Natural killer cell (primary cell): ENCODE measurements at regions not wholly inside any gene's neighbourhood (a gene's known extent, or its start where the extent isn't known, plus 50 kb on each side); places are given as distances from the start of the nearest gene placed in this dataset.

ENCODE experiments used
- ATAC-seq, 3 donors: fragments of 150-1000 bp in 2 of 3; fragments of 200-7000 bp in 1 of 3; cut with Tn5 transposase; 1 replicate in 1 of 3; 2 replicates in 2 of 3; pipeline ENCODE4 v1.10.0; 2021; ENCODE audit warnings: mild to moderate bottlenecking in 2 of 3, moderate library complexity in 2 of 3
- DNase-seq, 2 donors: peaks; one replicate each; pipeline versions ENCODE4 v3.0.0 to v3.0.0-alpha.2; 2013 to 2021; ENCODE audit warnings: mixed read lengths in 1 of 2
- H3K27ac ChIP-seq: one replicate; pipeline ENCODE4 v1.5.1; 2013; ENCODE audit warnings: mild to moderate bottlenecking, low read length
- H3K27me3 ChIP-seq: one replicate; pipeline ENCODE4 v1.6.1; 2013; ENCODE audit warnings: low read length; ENCODE audit not compliant: control insufficient read depth, insufficient read depth
- H3K36me3 ChIP-seq: one replicate; pipeline ENCODE4 v1.6.1; 2013; ENCODE audit warnings: low read length; ENCODE audit not compliant: control insufficient read depth, insufficient read depth
- H3K4me1 ChIP-seq: one replicate; pipeline ENCODE4 v1.6.1; 2013; ENCODE audit warnings: low read length; ENCODE audit not compliant: control insufficient read depth, insufficient read depth
- H3K4me3 ChIP-seq: one replicate; pipeline ENCODE4 v1.5.1; 2013; ENCODE audit warnings: low read length
- H3K9me3 ChIP-seq: one replicate; pipeline ENCODE4 v1.6.1; 2013; ENCODE audit warnings: low read length; ENCODE audit not compliant: control insufficient read depth, insufficient read depth
- H3K27ac Mint-ChIP-seq, 2 donors: one replicate each; pipeline ENCODE4 v1.8.0; 2022; ENCODE audit warnings: mild to moderate bottlenecking in 2 of 2, mixed read lengths in 2 of 2, moderate library complexity in 1 of 2
- H3K27me3 Mint-ChIP-seq, 2 donors: one replicate each; pipeline ENCODE4 v1.8.0; 2022; ENCODE audit warnings: low read depth in 2 of 2, mixed read lengths in 2 of 2
- H3K36me3 Mint-ChIP-seq: one replicate; pipeline ENCODE4 v1.8.0; 2022; ENCODE audit warnings: mixed read lengths
- H3K4me1 Mint-ChIP-seq, 2 donors: one replicate each; pipeline ENCODE4 v1.8.0; 2022; ENCODE audit warnings: mixed read lengths in 2 of 2
- H3K4me3 Mint-ChIP-seq: one replicate; pipeline ENCODE4 v1.8.0; 2022; ENCODE audit warnings: mild to moderate bottlenecking, moderate library complexity, mixed read lengths
- H3K9me3 Mint-ChIP-seq, 2 donors: one replicate each; pipeline ENCODE4 v1.8.0; 2022; ENCODE audit warnings: mixed read lengths in 2 of 2
- WGBS: methylation state at CpG from one replicate; pipeline ENCODE4 v1.1.7; 2013; ENCODE audit warnings: missing lambda C conversion rate; ENCODE audit not compliant: insufficient coverage; 5-methylcytosine and 5-hydroxymethylcytosine counted together
- intact Hi-C: fragments of 100-400 bp; cut with micrococcal nuclease; formaldehyde crosslinking; loops from one replicate; pipeline ENCODE4 v1.14.2; 2022
- TF ChIP-seq, protein P1 (sequence below): fragments of 200-600 bp; IDR thresholded peaks from one replicate; pipeline ENCODE4 v1.8.0; 2022; ENCODE audit warnings: antibody characterized with exemption

DNA sequence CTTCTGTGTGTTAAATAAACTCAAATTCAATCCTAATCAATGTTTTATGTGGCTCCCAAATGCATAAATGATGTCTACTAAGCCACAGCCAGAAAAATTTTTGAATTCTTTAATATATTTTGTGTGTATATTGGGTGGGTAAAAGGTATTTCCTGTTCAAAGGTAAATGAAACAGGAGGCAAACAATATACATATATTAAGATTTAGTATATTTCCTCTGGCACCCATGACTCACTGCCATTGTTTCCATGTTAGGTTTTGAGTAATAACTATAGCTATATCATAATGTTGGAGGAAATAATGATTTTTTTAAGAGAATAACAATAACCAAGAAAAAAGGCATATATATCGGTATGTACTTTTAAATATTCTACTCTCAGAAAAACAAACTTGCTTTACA is 1071.9 kb upstream of the CDH10 start:
- no peak for DNase-seq
- WGBS = no CpG with 5 or more reads among the region's 1 CpG

DNA sequence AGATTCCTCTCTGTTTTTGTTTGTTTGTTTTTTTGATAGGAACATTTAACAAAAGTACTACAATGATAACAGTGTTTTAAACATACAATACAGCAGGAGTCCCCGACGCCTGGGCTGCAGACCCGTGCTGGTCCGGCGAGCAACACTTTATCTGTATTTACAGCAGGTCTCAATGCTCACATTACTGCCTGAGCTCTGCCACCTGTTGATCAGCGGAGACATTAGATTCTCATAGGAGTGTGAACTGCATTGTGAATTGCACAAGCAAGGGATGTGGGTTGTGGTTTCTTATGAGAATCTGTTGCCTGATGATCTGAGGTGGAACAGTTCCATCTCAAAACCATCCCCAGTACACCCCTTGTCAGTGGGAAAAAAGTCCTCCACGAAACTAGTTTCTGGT is 1068.5 kb upstream of the CDH10 start:
- intact Hi-C loops = no loop called here
- no peaks in the 10 kb centered on the region for H3K36me3 Mint-ChIP-seq
- no peaks in the 10 kb centered on the region for H3K27me3 ChIP-seq
- H3K4me3 ChIP-seq = no peak overlapping the region
- 7% methylated on average over 5 of the region's 7 CpGs for WGBS
- no peaks in the 10 kb centered on the region for H3K4me1 Mint-ChIP-seq
- H3K9me3 ChIP-seq = no peaks in the 10 kb centered on the region
- DNase-seq = no peak
- H3K27me3 Mint-ChIP-seq = no peaks in the 10 kb centered on the region
- no peaks in the 10 kb centered on the region for H3K4me1 ChIP-seq
- H3K27ac ChIP-seq = no peak overlapping the region
- ATAC-seq = no peak
- H3K36me3 ChIP-seq = no peaks in the 10 kb centered on the region
- TF ChIP-seq, protein P1, sequence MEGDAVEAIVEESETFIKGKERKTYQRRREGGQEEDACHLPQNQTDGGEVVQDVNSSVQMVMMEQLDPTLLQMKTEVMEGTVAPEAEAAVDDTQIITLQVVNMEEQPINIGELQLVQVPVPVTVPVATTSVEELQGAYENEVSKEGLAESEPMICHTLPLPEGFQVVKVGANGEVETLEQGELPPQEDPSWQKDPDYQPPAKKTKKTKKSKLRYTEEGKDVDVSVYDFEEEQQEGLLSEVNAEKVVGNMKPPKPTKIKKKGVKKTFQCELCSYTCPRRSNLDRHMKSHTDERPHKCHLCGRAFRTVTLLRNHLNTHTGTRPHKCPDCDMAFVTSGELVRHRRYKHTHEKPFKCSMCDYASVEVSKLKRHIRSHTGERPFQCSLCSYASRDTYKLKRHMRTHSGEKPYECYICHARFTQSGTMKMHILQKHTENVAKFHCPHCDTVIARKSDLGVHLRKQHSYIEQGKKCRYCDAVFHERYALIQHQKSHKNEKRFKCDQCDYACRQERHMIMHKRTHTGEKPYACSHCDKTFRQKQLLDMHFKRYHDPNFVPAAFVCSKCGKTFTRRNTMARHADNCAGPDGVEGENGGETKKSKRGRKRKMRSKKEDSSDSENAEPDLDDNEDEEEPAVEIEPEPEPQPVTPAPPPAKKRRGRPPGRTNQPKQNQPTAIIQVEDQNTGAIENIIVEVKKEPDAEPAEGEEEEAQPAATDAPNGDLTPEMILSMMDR = no peak
- H3K27ac Mint-ChIP-seq = no peak overlapping the region
- H3K4me3 Mint-ChIP-seq = no peak overlapping the region
- H3K9me3 Mint-ChIP-seq = peaks cover 3 to 12% of the 10 kb centered on the region in 2 donors

More for the DNA sequence above, 1071.9 kb upstream of the CDH10 start:
- Mint-ChIP-seq H3K27ac (no peak overlapping the region), H3K9me3 (peaks cover 6 to 14% of the 10 kb centered on the region in 2 donors), H3K4me1 (no peaks in the 10 kb centered on the region), H3K27me3 (no peaks in the 10 kb centered on the region), H3K36me3 (no peaks in the 10 kb centered on the region), H3K4me3 (no peak overlapping the region)
- no peak for ATAC-seq
- H3K4me3 ChIP-seq = no peak overlapping the region
- no peaks in the 10 kb centered on the region for H3K9me3 ChIP-seq
- no peaks in the 10 kb centered on the region for H3K27me3 ChIP-seq
- TF ChIP-seq, protein P1 = no peak
- no peaks in the 10 kb centered on the region for H3K36me3 ChIP-seq
- intact Hi-C loops = no loop called here
- H3K27ac ChIP-seq = no peak overlapping the region
- H3K4me1 ChIP-seq = no peaks in the 10 kb centered on the region

DNA sequence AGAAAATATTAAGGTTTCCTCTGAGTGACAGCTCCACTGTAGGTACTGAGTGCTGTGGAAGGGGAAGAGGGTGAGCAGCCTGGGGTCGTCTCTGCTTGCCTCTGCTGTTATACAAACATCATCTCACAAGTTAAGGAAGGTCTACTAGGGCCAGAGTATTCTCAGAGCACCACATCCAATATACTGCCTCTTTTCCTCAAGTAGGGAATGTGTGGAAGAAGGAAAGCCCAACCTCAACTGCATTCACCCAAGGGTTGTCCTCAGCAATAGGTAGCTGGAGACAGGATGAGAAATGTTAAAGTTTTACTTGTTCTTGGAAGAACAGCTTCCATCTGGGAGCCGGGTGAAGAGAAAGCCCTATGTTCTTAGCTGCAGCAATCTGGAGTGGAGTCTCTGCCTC is 1062.3 kb upstream of the CDH10 start:
- H3K27ac ChIP-seq = no peak overlapping the region
- no peaks in the 10 kb centered on the region for H3K4me1 Mint-ChIP-seq
- no peaks in the 10 kb centered on the region for H3K36me3 ChIP-seq
- intact Hi-C loops = no loop called here
- ATAC-seq = no peak
- H3K4me3 ChIP-seq = no peak overlapping the region
- no peaks in the 10 kb centered on the region for H3K27me3 Mint-ChIP-seq
- WGBS = no CpG with 5 or more reads among the region's 2 CpGs
- H3K9me3 ChIP-seq = peaks cover 8% of the 10 kb centered on the region
- H3K4me3 Mint-ChIP-seq = no peak overlapping the region
- no peaks in the 10 kb centered on the region for H3K4me1 ChIP-seq
- H3K27me3 ChIP-seq = no peaks in the 10 kb centered on the region
- TF ChIP-seq, protein P1 = no peak
- H3K27ac Mint-ChIP-seq = no peak overlapping the region
- no peaks in the 10 kb centered on the region for H3K36me3 Mint-ChIP-seq
- H3K9me3 Mint-ChIP-seq = peaks cover 2 to 12% of the 10 kb centered on the region in 2 donors
- no peak for DNase-seq

DNA sequence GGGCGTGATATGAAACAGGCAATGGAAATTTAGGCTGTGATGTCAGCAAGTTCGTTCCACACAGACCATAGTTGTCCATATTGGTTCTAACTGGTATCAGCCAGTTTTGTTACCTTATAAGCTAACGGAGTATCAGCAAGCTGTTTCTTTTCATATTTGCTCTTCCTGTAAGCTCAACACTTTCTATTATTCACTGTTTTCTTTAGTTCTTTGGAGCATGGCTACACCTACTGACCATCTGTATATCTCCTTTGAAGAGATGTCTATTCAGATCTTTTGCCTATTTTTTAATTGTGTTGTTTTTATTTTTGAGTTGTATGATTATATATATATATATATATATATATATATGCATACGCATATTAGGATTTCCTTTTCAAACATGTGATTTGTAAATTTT is 1057.2 kb upstream of the CDH10 start:
- ATAC-seq (no peak), DNase-seq (no peak)
- H3K27ac ChIP-seq = no peak overlapping the region
- no peaks in the 10 kb centered on the region for H3K36me3 ChIP-seq
- H3K27me3 Mint-ChIP-seq = no peaks in the 10 kb centered on the region
- H3K9me3 ChIP-seq = peaks cover under 1% of the 10 kb centered on the region
- intact Hi-C loops = no loop called here
- H3K27me3 ChIP-seq = no peaks in the 10 kb centered on the region
- no peak overlapping the region for H3K27ac Mint-ChIP-seq
- no peaks in the 10 kb centered on the region for H3K4me1 Mint-ChIP-seq
- H3K4me3 ChIP-seq = no peak overlapping the region
- no peaks in the 10 kb centered on the region for H3K4me1 ChIP-seq
- H3K4me3 Mint-ChIP-seq = no peak overlapping the region
- no peaks in the 10 kb centered on the region for H3K36me3 Mint-ChIP-seq
- H3K9me3 Mint-ChIP-seq = peaks cover 4 to 5% of the 10 kb centered on the region in 2 donors
- WGBS = 81% methylated on average over 3 of the region's 4 CpGs
- TF ChIP-seq, protein P1 = no peak
